A172 (cell line): ENCODE measurements at regions not wholly inside any gene's neighbourhood (a gene's known extent, or its start where the extent isn't known, plus 50 kb on each side); places are given as distances from the start of the nearest gene placed in this dataset.
A peak's percentile ranks its signal among the peaks of the same experiment; 100 is the strongest.

Experiments
- DNase-seq: peaks from one replicate; pipeline ENCODE4 v3.0.0-alpha.2; 2015; ENCODE audit warnings: low spot score

DNA sequence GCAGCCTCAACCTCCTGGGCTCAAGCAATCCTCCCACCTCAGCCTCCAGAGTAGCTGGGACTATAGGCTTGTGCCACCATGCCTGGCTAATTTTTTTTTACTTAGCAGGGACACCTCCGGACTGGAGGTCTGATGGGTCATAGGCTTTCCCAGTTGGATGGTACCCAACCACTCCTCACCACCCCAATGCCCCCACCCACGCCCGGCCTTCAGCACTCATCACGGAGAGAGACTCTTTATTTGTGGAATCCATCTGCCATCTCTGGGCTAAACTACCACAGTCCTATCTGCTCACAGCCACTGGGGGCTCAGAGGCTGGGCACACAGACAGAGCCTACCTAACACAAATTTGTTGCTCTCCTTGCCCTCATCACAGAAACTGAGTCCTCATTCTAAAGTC, 58.3 kb upstream of the STXBP1 start:
- no peak for DNase-seq

DNA sequence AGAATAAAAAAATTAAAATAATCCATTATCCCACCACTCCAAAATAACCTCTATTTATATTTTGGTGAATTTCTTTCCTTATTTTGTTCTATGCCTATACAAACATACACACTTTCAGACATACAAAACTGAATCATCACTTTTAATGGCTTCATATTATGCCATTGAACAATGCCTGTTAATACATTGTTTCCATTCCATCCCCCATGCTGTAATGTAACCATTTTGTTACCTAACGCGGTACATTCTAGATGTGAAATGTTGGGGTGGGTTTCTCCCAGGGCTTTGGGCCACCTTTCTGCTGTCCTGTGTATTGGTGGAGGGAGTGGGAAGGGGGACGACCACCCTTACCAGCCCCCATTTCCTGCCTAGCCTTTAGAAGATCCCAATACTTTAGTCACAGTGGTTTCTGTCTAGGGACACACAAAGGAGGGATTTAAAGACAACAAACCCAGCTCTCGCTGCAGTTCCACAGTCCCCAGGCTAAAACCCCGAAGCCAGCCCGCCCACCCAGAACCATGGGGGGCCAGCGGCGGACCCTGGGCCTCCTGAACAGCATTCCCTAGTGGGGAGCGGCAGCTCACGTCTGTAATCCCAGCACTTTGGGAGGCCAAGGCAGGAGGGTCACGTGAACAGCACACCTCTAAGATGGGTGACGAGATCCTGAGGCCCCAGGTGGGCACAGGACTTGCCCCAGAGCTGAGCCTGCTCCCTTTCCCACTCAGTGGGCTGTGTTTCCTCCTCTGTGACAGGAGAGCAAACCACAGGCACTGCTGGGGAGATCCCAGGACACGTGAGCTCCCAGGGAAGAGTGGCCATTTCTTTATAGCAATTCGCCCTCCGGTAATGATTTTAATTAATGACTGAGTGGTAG, 56.9 kb upstream of the STXBP1 start:
- no peak for DNase-seq

- peak; percentile 99 for DNase-seq
Measured at GRCh38 chr9:127555840-127556820, 55.9 kb upstream of the STXBP1 start.

GRCh38 chr9:127556871-127557270, 55.2 kb upstream of the STXBP1 start:
- no peak for DNase-seq

- DNase-seq: peak; percentile 84
Measured at GRCh38 chr9:127557466-127557869, 54.6 kb upstream of the STXBP1 start.

DNA sequence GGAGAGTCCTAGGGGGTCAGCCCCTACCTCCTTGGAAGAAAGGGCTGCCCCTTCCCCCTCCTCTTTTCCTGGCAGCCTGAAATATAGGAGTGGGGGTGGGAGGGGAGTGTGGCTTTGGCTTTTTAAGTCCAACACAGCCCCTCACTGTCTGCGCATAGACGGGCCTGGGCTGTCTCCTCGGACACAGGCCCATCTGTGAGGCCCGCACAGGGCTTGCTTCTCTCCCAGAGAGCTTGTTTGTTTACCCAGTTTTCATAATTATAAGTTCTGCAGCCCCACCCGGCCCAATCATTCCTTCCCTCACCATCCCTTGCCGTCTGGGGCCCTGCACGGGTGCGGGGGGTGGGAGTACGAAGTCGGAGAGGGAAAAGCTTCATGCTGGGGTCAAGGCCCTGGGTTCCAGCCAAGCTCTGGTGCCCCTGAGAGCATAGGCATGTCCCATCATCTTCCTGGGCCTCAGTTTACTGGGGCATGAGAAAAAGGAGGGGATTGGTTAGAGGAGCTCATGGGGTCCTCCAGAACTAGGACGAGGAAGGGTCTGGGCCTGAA, 54.0 kb upstream of the STXBP1 start:
- no peak for DNase-seq

DNA sequence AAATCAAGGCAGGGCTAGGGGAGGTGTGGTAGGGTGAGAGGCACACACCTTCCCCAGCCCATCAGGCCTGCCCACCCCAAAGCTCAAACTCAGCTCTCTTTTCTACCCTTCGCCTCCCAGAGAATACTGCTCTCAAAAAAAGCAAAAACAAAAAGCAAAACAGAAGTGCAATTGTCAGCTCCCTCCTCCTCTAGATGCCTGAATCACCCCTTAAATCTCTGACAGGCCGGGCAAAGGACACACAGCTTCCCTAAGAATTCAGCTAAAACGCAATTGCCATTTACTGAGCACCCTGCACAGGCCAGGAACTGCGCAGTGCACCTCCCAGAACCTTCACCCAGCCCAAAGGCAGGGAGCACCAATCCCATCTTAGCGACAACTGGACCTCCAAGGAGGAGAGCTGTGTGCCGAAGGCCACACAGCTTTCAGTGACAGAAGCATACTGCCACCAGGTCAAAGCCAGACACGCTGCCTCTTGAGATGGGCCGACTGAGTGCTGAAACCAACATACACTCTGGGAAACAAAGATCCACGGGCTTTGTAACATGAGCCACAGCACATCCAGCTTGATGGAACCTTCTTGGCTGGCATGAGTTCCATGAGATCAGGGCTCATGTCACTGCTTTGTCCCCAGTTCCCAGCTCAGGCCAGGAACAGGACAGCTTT, 53.4 kb upstream of the STXBP1 start:
- no peak for DNase-seq

DNA sequence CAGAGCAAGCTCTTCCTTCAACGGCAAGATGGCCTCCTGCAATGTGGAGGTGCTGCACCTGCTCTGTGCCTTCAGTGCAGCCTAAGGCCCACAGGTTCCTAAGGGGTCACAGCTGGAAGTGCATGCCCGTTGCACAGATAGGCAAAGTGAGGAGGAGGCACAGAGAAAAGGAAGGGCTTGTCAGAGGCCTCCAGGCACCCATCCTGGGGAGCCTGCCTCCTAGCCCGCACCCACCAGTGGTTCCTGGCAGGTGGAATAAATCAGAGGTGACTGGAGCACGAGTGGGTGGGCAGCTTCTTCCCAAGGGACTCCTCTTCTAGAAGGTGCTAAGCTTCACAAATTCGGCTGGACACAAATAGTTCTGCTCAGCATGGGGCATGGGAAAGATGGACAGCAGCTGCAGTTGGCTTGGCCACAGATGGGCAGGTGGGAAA, 52.8 kb upstream of the STXBP1 start:
- no peak for DNase-seq

- peak; percentile 100 for DNase-seq
Measured at GRCh38 chr9:127561491-127562278, 50.4 kb upstream of the STXBP1 start.
